GM08714 (cell line): ENCODE measurements at regions not wholly inside any gene's neighbourhood (a gene's known extent, or its start where the extent isn't known, plus 50 kb on each side); places are given as distances from the start of the nearest gene placed in this dataset.
"Not testable (repeated sequence)": the region's sequence is repeated elsewhere in the genome, so short reads cannot be mapped to it uniquely, and the experiment has no call there.

Source experiments
- H3K4me3 ChIP-seq: fragments of 200-500 bp; sonication (Bioruptor generic); 2 replicates; pipeline ENCODE4 v1.5.1; 2014; ENCODE audit warnings: mild to moderate bottlenecking, low read length, inconsistent platforms
- ZNF274 ChIP-seq: IDR thresholded peaks from 2 replicates; pipeline ENCODE4 v1.6.1; 2012; ENCODE audit warnings: mild to moderate bottlenecking, low read depth, low read length

DNA sequence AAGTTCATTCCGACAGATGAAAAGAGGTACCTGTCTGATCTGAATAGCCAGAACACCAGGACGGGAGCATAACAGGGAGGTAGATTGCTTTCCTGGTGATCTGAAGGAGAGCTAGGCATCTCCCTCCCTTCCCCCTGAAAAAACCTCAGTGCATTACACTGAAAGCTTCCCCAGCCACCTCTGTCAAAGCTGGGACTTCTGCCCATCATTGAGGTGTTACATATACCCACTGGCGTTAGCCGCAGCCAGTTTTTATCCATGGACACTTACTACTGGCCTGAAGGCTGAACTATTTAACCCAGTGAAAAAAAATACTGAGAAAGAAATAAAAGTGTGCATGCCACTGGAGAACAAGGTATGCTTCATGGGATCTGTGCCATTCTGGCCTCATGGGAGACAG is 568.3 kb upstream of the ADAMTS5 start:
- no peak for TF ChIP-seq ZNF274
- no peak overlapping the region for H3K4me3 ChIP-seq

DNA sequence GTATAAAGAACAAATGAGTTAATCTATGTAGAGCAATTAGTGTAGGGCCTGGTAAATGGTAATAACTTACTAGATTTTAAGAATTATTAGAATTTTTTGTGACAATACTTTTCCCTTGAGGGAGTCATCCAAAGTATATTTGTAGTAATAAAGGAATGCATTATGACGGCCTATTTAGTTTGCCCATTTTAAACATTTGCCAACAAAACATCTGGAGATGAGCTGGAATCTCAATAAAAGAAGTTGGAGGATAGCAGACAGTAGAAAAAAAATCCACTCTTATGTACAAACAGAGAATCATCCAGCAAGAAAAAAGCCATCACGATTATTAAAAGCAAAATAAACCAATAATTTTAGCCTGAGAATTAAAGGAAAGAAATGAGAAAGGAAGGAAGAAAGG is 567.3 kb upstream of the ADAMTS5 start:
- H3K4me3 ChIP-seq, result no peak overlapping the region
- TF ChIP-seq ZNF274, result no peak

GRCh38 chr21:27532076-27532475 is 565.2 kb upstream of the ADAMTS5 start:
- TF ChIP-seq ZNF274, result no peak
- H3K4me3 ChIP-seq, result no peak overlapping the region

DNA sequence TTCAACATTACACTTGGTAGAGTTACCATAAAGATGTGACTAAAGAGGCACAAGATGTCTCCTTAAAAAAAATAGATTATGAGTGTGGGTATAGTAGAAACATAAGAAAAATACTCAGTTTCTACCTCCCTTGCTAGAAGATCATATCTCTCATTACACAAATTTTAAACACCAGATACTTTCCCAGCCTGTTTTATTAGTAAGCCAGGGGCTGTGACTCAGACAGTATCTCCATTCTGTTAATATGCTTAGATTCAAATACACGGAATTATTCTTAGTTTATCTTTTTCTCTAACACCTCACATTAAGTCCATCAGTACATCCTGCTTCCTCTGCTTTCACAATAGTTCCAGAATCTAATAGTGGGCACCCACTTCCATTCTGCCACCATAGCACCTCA is 561.8 kb upstream of the ADAMTS5 start:
- no peak overlapping the region for H3K4me3 ChIP-seq
- no peak for TF ChIP-seq ZNF274

- no peak for TF ChIP-seq ZNF274
- H3K4me3 ChIP-seq, result no peak overlapping the region
Measured at GRCh38 chr21:27526451-27526850, 559.6 kb upstream of the ADAMTS5 start.

DNA sequence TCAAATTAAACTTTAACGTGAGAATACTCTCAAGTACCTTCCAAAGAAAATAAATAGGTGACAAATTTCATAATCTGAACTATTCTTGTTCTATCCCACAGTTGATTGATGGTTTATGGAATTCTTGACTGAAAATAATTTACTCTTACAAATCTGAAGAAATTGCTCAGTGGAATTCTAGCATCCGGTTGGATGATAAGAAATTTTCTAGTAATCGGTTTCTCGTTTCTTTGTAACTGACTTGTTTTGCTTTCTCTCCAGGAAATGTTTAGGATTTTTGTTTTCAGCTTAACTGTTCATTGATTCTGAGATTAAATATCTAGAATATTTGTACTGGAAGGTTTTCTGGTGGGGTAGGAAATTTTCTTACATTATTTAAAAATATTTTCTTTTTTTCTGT is 558.9 kb upstream of the ADAMTS5 start:
- TF ChIP-seq ZNF274, result no peak
- H3K4me3 ChIP-seq, result no peak overlapping the region

DNA sequence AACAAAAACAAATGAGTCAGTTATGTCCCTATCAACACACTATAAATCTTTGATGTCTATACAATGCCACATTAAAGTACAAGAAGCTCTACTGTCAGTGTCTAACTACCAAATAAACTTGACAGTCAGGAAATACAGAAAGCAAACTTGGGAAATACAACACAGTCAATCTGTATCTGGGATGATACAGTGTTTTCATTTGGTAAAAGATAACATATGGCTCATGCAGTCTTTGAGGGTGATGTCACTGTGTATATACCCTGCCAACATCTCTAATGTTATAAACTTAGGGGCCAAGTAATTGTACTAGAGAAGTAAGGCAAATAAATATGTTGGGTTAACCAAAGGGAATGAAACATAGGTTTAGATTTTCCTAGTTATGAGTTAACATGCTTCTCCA is 552.5 kb upstream of the ADAMTS5 start:
- no peak overlapping the region for H3K4me3 ChIP-seq
- no peak for TF ChIP-seq ZNF274

GRCh38 chr21:27517177-27517576 is 550.3 kb upstream of the ADAMTS5 start:
- not testable (repeated sequence) for H3K4me3 ChIP-seq

- no peak overlapping the region for H3K4me3 ChIP-seq
- no peak for TF ChIP-seq ZNF274
Measured at GRCh38 chr21:27515676-27516075, 548.8 kb upstream of the ADAMTS5 start.

DNA sequence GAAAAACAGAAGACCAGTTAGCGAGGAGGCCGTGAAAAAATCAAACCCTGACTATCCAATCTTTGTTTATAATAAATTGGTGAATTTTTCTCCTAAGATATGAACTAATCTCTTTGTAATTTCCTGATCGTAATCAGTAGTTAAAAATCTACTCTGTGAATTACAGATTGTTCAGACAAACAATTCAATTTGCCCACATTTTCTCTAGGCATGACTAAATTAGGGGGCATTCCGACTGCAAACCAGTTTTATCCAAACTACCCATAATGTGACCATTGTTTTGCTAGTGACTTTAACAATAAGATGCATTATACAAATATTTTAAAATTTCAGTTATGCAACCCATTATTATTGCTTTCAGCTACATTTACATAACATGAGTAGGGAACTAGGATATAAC is 546.9 kb upstream of the ADAMTS5 start:
- H3K4me3 ChIP-seq, result no peak overlapping the region
- TF ChIP-seq ZNF274, result no peak

- H3K4me3 ChIP-seq, result no peak overlapping the region
- TF ChIP-seq ZNF274, result no peak
Measured at GRCh38 chr21:27513016-27513415, 546.1 kb upstream of the ADAMTS5 start.

GRCh38 chr21:27511233-27511632 is 544.3 kb upstream of the ADAMTS5 start:
- TF ChIP-seq ZNF274, result no peak

GRCh38 chr21:27507695-27508094 is 540.8 kb upstream of the ADAMTS5 start:
- no peak for TF ChIP-seq ZNF274
- H3K4me3 ChIP-seq, result no peak overlapping the region

More at GRCh38 chr21:27511233-27511632, 544.3 kb upstream of the ADAMTS5 start:
- H3K4me3 ChIP-seq, result no peak overlapping the region

GRCh38 chr21:27505516-27505915 is 538.6 kb upstream of the ADAMTS5 start:
- H3K4me3 ChIP-seq, result no peak overlapping the region
- no peak for TF ChIP-seq ZNF274

- no peak for TF ChIP-seq ZNF274
Measured at GRCh38 chr21:27502801-27503200, 535.9 kb upstream of the ADAMTS5 start.

DNA sequence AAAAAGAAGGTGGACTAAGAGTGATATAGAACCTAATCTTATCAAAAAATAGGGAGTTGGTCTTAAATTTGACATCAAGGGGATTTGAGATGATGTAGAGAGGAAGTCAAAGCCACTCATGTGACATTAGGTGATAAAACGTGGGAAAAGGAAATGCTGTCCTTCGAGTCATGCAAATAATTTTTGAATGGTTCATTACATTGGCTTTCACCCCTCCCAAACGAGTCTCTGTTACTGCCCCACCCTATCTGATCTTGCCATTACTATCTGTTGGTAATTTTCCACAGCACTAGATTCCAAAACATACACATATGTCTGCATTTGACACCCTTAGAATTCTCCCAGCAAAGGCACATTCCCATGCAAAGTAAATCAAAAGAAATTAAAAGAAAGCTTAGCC is 531.1 kb upstream of the ADAMTS5 start:
- no peak for TF ChIP-seq ZNF274
- H3K4me3 ChIP-seq, result no peak overlapping the region

More at GRCh38 chr21:27502801-27503200, 535.9 kb upstream of the ADAMTS5 start:
- no peak overlapping the region for H3K4me3 ChIP-seq

DNA sequence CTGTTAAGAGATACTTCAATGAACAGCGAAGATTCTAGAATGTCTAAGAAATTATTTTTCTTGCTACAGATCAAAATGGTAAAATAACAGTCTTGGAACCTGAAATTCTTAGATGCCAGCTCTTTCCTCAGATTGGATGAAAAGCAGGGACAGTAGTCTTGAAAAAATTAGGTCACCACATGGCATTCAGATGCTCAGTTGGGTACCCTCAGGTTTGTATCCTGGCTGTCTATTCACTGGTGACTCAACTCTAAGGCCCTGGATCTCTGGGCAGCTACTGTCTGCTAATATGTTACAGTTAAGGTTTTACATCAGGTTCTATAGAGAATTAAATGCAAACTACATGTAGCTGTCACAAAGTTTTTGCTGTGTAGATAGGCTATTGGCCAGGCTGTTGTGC is 528.9 kb upstream of the ADAMTS5 start:
- no peak overlapping the region for H3K4me3 ChIP-seq
- no peak for TF ChIP-seq ZNF274
